DMS79 (cell line): ENCODE measurements at regions not wholly inside any gene's neighbourhood (a gene's known extent, or its start where the extent isn't known, plus 50 kb on each side); places are given as distances from the start of the nearest gene placed in this dataset.

Source experiments
- DNase-seq: peaks from one replicate; lab custom pipeline; 2025; lab: John Stamatoyannopoulos, UW

DNA sequence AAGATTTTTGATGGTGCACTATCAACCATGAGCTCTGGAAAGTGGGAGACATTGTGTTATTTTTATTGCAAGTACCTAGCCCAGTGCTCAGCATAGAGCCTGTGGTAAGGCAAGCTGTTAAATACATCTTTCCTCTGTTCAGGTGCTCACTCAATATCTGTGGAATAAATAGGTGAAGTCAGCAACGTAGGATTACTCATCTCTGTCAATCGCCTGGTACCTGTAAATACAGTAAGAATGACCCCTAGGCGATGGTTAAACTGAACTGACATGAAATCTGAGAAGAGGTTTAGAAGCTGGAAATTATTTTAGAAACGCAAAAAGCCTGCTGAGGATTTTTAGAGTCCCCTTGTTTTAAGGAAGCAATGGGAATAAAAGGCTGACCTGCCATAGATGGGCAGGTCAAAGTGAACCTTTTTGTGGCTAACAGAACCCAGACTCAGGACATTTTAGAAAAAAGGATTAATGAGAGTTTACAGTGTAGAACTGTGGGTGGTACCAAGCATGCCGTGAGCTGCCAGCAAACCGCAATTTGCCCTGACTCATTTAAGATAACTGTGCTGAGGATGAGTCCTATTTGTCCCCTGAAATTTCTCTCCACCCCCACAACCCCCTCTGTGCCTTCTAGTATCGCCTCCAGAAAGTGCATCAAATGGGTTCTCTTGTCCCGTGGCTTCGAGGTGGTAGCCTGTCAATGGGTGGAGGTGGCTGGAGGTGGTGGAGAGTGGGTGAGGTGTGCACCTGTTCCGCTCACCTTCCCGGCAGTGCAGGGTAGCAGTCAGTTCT is 375.1 kb downstream of the MED10 start:
- DNase-seq: no peak

DNA sequence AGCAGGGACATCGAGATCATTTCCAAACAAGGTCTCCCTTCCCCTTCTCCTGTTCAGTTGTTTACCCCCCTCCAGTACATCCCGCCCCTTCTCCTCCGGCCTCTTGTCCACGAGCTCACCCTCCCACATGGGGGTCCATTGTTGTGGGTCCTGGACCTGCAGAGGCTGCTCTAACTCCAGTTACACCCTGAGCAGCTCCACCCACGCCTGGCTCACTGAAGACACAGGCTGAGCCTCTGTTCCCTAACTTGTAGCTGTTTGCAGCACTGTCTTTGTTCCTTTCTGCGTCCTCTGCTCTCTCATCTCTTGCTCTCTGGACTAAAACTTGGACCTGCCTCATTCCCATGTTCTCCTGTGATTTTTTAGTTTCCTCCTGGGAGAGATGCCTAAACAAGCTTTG is 377.5 kb downstream of the MED10 start:
- DNase-seq: no peak

DNA sequence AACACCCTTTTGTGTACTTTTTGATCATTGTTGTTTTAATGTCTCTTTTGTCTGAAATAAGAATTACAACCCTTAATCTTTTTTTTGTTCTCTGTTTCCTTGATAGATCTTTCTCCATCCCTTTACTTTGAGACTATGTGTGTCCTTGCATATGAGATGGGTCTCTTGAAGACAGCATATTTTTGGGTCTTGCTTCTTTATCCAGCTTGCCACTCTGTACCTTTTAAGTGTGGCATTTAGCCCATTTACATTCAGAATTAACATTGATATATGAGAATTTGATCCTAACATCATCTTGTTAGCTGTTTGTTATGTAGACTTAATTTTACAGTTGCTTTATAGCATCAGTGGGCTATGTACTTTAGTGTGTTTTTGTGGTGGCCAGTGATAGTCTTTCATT is 382.5 kb downstream of the MED10 start:
- no peak for DNase-seq

- no peak for DNase-seq
Observed at GRCh38 chr5:5986492-5987178, 391.7 kb downstream of the MED10 start.

DNA sequence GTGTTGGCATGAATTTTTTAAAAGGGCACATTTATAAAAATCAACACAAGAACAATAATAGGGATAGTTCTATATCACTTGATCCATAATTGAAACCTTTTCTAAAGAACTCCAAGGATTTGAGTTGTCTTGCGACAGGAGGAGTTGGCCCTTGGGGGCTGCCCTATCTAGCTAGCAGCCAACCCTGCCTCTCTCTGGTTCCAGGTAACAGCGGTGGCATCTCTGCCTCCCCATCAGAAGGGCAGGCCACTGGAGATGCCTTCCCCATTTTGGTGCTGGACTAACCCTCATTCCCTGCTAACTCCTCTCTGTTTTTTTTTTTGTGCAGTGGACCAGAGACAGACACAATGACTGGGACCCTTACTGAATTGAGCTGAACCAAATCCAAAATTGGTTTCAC is 393.0 kb downstream of the MED10 start:
- no peak for DNase-seq

DNA sequence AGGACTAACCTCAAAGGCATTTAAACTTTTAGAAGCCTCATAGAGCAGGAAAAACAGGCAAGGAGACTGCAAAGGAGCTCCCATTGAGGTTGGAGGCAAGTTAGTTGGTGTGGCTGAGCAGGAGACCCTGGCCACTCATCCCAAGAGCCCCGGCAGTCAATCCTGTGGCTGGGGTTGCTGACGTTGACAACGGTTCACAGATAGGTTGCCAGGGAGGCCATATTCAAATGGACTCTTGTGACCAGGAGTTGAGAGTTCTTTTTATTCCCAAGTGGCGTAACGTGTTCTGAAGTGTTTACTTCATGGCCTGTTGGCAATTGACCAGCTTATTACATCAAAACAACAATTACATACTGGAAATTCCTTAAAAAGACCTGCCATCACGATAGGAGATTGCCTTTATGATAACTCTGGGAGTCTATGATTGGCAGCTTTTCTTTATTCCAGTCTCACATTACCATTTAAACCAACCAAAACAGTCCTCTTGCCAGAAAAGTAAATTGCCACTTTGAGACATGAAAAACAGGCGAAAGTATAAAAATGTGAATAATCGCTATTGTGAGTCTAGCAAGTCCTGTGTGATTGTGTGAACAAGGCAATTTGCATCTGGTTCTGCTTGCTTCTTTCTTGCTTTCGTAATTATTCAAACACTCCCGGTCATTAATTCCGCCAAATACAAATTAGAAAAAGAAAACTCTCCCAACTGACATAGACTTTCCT is 394.9 kb downstream of the MED10 start:
- peak; percentile 15 for DNase-seq

- DNase-seq: no peak
Observed at GRCh38 chr5:5981562-5981961, 396.8 kb downstream of the MED10 start.

DNA sequence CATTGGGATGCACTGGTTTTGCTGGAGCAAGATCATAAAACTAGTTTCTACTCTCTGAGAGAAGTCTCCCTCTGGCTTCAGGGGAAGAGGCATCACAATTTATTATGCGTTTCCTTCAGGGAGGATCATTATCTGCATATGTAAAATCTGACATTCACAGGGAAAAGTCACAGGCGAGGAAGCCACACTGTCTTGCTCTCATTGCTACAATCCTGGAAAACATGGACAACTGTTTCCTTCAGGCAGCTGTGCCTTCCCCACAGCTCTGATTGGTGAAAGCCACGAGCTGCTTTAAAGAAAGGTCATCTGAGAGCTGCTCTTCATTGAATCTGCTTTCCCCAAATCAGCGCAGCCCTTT is 397.8 kb downstream of the MED10 start:
- DNase-seq: no peak

- DNase-seq: no peak
Observed at GRCh38 chr5:5979761-5980537, 398.4 kb downstream of the MED10 start.

DNA sequence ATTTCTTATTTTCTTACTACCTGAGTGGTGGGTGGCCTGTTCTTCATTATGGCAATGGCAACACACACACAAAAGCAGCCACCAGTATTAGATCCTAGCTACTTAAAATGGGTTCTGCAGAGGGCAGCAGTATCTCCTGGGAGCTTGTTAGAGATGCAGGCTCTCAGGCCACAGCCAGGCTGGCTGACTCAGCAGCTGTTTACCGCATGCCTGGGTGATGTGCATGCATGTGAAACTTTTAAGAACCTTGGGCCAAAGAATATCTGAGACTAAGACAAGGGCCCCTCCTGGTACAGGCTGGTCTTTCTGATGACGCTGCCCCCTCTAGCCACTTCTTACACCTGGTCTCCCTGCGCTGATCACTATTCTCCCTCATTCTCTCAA is 399.0 kb downstream of the MED10 start:
- peak; percentile 3 for DNase-seq

GRCh38 chr5:5978501-5979376 is 399.6 kb downstream of the MED10 start:
- DNase-seq: peak; percentile 17

DNA sequence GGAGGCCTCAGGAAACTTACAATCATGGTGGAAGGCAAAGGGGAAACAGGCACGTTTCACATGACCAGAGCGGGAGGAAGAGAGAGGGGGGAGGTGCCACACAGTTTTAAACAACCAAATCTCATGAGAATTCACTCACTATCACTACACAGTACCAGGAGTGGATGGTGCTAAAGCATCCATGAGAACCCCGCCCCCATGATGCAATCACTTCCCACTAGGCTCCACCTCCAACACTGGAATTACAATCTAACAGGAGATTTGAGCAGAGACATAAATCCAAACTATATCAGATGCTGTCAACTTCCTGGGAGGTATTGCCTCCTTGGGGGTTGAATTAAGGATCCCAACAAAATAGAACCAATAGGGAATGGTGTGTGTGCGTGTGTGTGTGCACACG is 407.1 kb downstream of the MED10 start:
- no peak for DNase-seq

- DNase-seq: no peak
Observed at GRCh38 chr5:5969942-5970483, 408.3 kb downstream of the MED10 start.

DNA sequence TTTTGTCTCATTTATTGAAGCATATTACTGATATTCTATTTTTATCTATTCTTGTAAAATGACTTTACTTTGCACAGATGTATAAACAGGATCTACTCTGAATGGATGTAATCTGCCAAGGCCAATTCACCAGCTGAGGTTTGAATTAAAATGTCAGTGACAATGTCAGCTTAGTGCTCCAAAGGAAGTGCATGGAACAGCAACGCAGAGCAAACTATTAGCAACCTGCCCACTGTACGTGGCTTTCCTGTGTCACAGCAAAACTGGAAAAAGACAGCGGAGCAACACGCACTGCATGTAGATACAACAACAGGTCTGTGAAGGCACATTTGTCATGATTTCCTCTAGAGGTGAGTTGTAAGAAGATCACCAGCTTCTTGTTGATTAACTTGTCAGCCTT is 409.4 kb downstream of the MED10 start:
- no peak for DNase-seq

DNA sequence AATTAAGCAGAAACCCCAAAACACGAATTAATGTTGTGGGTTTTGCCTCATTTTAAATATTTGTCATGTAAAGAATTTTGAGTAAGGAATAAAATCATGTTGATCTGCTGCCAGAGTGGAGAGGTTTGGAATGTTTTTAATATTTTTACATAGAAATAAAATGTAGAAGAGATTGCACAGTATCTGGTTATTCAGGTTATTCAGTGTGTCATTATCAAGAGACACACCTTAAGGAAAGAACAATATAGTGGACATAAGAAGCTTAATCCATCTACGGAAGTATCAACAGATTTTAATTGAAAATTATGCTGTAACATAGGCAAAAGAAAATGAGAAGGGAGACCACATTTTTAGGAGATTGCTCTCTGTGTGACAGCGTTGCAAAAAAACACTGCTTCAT is 410.4 kb downstream of the MED10 start:
- DNase-seq: no peak

GRCh38 chr5:5967373-5967772 is 411.0 kb downstream of the MED10 start:
- no peak for DNase-seq

GRCh38 chr5:5965132-5965531 is 413.2 kb downstream of the MED10 start:
- no peak for DNase-seq

GRCh38 chr5:5964347-5964746 is 414.0 kb downstream of the MED10 start:
- no peak for DNase-seq

DNA sequence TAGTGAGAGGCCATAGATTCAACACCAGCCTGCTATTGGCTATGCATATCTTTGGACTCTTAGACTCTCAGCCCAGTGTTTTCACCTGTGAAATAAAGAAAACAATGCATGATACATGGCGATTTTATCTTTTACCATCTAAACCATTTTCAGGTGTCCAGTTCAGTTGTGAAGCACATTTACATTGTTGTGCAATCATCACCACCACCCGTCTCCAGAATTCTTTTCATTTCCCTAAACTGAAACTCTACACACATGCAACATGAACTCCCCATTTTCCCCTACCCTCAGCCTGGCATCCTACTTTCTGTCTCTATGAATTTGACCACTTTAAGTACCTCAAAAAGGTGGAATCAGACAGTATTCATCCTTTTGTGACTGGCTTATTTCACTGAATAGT is 420.6 kb downstream of the MED10 start:
- DNase-seq: no peak

DNA sequence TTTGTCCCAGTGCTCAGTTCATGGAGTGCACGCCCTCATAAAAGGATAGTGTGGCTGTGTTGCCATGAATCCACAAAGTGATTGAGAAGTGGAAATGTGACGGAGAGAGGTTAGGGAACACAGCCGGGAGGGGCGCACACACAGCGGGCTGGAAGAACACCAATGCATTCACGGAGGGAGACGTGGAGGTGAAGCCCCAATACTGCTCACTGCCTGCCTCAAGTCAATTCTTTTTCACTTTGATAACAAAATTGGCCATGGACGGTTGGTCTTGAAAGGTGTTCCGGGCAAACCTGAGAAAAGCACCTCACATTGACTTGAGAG is 424.1 kb downstream of the MED10 start:
- no peak for DNase-seq

DNA sequence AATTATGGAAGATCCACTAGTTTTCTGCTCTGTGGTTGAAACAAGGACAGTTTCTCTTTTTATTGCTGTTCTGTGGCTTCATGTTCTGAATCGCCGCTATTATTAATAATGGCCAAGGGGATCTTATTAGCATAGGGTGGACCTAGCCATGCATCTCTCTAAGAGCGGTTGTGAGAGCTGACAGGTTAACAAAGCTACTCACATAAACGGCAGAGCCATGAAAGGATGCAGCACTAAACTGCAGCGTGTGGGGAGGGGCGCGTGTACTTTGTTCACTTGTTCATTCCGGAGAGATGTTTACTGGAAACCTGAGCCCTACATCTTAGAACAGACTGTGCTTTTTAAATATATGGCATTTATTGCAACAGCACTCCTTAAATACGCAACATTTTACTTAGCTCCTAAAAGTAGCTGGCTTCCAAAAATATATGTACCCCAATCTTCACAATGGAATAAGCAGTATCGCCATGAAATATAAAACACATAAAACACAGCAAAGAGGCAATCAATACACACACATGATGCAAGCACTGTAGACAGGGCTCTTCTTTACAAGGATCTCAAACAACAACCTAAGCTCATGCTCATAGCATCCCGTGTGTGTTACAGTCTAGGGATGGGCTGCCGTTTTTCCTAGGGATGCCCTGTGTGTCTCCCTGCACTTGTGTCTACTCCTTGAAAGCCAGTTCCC is 424.6 kb downstream of the MED10 start:
- no peak for DNase-seq
